Mammary epithelial cell (primary cell): ENCODE measurements at regions not wholly inside any gene's neighbourhood (a gene's known extent, or its start where the extent isn't known, plus 50 kb on each side); places are given as distances from the start of the nearest gene placed in this dataset.

Experiments used
- EZH2 ChIP-seq: IDR thresholded peaks from 2 replicates; pipeline ENCODE4 v1.6.1; 2012; ENCODE audit warnings: low read length, inconsistent platforms, borderline replicate concordance
- TF ChIP-seq, protein P1 (sequence below), 2 donors: IDR thresholded peaks in 1 of 2; conservative IDR thresholded peaks in 1 of 2; 2 replicates each; pipeline ENCODE4 v1.5.1; 2011 to 2012; ENCODE audit warnings: inconsistent platforms in 2 of 2, low read length in 2 of 2, mild to moderate bottlenecking in 2 of 2, control low read depth in 1 of 2, low read depth in 1 of 2; ENCODE audit not compliant: insufficient read depth in 1 of 2; ENCODE audit errors: extremely low read depth in 1 of 2

DNA sequence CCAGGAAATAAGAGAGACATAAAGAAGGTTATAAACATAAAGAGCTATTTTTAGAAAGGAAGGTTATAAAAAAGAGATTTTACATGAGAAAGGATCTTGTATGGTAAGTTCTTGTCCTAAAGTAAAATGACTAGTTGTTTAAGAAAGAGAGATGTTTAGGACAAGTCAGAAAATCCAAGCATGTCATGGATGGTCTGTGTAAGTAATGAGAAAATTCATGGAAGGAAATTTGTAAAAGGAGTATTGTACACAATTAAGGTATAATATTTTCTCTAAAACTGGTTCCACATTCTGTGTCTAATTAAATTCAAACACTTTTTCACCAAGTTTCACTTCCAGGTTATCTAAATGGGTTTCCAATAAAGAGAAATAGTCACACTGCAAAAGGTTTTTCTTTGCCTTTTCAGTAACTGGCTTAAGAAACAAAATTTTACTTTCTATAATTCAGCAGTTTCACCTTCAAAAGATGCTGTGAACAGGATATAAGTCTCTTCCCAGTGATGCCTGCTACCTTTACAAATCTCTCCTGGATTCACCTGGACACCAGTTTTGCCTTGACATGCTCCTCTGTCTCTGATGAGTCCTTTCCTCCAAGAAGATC, 455.7 kb downstream of the ZIC1 start:
- TF ChIP-seq, protein P1, sequence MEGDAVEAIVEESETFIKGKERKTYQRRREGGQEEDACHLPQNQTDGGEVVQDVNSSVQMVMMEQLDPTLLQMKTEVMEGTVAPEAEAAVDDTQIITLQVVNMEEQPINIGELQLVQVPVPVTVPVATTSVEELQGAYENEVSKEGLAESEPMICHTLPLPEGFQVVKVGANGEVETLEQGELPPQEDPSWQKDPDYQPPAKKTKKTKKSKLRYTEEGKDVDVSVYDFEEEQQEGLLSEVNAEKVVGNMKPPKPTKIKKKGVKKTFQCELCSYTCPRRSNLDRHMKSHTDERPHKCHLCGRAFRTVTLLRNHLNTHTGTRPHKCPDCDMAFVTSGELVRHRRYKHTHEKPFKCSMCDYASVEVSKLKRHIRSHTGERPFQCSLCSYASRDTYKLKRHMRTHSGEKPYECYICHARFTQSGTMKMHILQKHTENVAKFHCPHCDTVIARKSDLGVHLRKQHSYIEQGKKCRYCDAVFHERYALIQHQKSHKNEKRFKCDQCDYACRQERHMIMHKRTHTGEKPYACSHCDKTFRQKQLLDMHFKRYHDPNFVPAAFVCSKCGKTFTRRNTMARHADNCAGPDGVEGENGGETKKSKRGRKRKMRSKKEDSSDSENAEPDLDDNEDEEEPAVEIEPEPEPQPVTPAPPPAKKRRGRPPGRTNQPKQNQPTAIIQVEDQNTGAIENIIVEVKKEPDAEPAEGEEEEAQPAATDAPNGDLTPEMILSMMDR (conservative IDR thresholded peaks at IDR 0.05 in 1 of 2, IDR thresholded peaks at IDR 0.05 in 1 of 2; ENCODE audit: extremely low read depth in 1 of 2, insufficient read depth in 1 of 2, low read depth in 1 of 2, low read length in 2 of 2), result no peak
- no peak for TF ChIP-seq EZH2
